Neural cell (in vitro differentiated cells): ENCODE measurements at regions not wholly inside any gene's neighbourhood (a gene's known extent, or its start where the extent isn't known, plus 50 kb on each side); places are given as distances from the start of the nearest gene placed in this dataset.

Experiments
- H2AFZ ChIP-seq: fragments of 200-600, 300-800 bp; sonication (generic), shearing (Covaris generic); 2 replicates; pipeline ENCODE4 v1.6.0; 2014; ENCODE audit warnings: low read depth, mild to moderate bottlenecking, antibody characterized with exemption, low read length, moderate library complexity
- H3F3A ChIP-seq: fragments of 200-600 bp; shearing (Covaris generic); 2 replicates; pipeline ENCODE4 v1.6.1; 2016; ENCODE audit warnings: mild to moderate bottlenecking, moderate library complexity, mixed read lengths, antibody characterized with exemption, low read length; ENCODE audit not compliant: insufficient read depth, poor library complexity, severe bottlenecking
- H3K27ac ChIP-seq: fragments of 200-600, 300-800 bp; sonication (generic), shearing (Covaris generic); 2 replicates; pipeline ENCODE4 v1.5.1; 2014; ENCODE audit warnings: mild to moderate bottlenecking, low read length, moderate library complexity
- H3K27me3 ChIP-seq: fragments of 300-800, 200-600 bp; sonication (generic), shearing (Covaris generic); 2 replicates; pipeline ENCODE4 v1.6.0; 2014; ENCODE audit warnings: mild to moderate bottlenecking, low read depth, low read length, moderate library complexity; ENCODE audit not compliant: insufficient read depth
- H3K36me3 ChIP-seq: fragments of 300-800, 200-600 bp; sonication (generic), shearing (Covaris generic); 2 replicates; pipeline ENCODE4 v1.5.1; 2014; ENCODE audit warnings: mild to moderate bottlenecking, antibody characterized with exemption, low read length, moderate library complexity; ENCODE audit not compliant: insufficient read depth
- H3K4me2 ChIP-seq: fragments of 300-800, 200-600 bp; sonication (generic), shearing (Covaris generic); 2 replicates; pipeline ENCODE4 v1.6.0; 2014; ENCODE audit warnings: mild to moderate bottlenecking, low read length
- H3K4me3 ChIP-seq: fragments of 300-800, 200-600 bp; sonication (generic), shearing (Covaris generic); 2 replicates; pipeline ENCODE4 v1.5.1; 2014; ENCODE audit warnings: mild to moderate bottlenecking, low read length, moderate library complexity
- H3K79me2 ChIP-seq: fragments of 200-600 bp; shearing (Covaris generic); replicated peaks from 2 replicates; pipeline ENCODE4 v1.6.0; 2014; ENCODE audit warnings: mild to moderate bottlenecking, low read length, moderate library complexity; ENCODE audit not compliant: insufficient read depth
- H3K9ac ChIP-seq: fragments of 300-800, 200-600 bp; sonication (generic), shearing (Covaris generic); 2 replicates; pipeline ENCODE4 v1.6.1; 2016; ENCODE audit warnings: mild to moderate bottlenecking, low read length, mixed read lengths
- H3K9me2 ChIP-seq: fragments of 200-600 bp; shearing (Covaris generic); 2 replicates; pipeline ENCODE4 v1.6.1; 2016; ENCODE audit warnings: mild to moderate bottlenecking, low read length, mixed read lengths; ENCODE audit not compliant: insufficient read depth
- H3K9me3 ChIP-seq: fragments of 200-600, 300-800 bp; sonication (generic), shearing (Covaris generic); 2 replicates; pipeline ENCODE4 v1.6.1; 2016; ENCODE audit warnings: mild to moderate bottlenecking, mixed run types, low read length, moderate library complexity, mixed read lengths
- H4K20me1 ChIP-seq: fragments of 200-600 bp; shearing (Covaris generic); 2 replicates; pipeline ENCODE4 v1.6.1; 2016; ENCODE audit warnings: mild to moderate bottlenecking, mixed run types; ENCODE audit not compliant: insufficient read depth
- EP300 ChIP-seq: fragments of 450-650 bp; conservative IDR thresholded peaks from 2 replicates; pipeline ENCODE4 v1.6.1; 2014; ENCODE audit warnings: antibody characterized with exemption, mild to moderate bottlenecking, moderate library complexity; ENCODE audit not compliant: poor library complexity, severe bottlenecking
- EZH2 ChIP-seq: fragments of 200-600, 300-800 bp; shearing (Covaris generic), sonication (generic); IDR thresholded peaks from 2 replicates; pipeline ENCODE4 v1.6.1; 2014; ENCODE audit warnings: antibody characterized with exemption, low read length, borderline replicate concordance, mild to moderate bottlenecking; ENCODE audit not compliant: insufficient read depth, poor library complexity, severe bottlenecking
- MXI1 ChIP-seq: fragments of 450-650 bp; conservative IDR thresholded peaks from 2 replicates; pipeline ENCODE4 v1.6.1; 2014; ENCODE audit warnings: antibody characterized with exemption, mild to moderate bottlenecking; ENCODE audit not compliant: poor library complexity, severe bottlenecking
- POLR2AphosphoS5 ChIP-seq: IDR thresholded peaks from 2 replicates; pipeline ENCODE4 v1.6.1; 2012
- RAD21 ChIP-seq: fragments of 450-650 bp; conservative IDR thresholded peaks from 2 replicates; pipeline ENCODE4 v1.6.1; 2014; ENCODE audit warnings: antibody characterized with exemption, mild to moderate bottlenecking, moderate library complexity
- SMC3 ChIP-seq: fragments of 450-650 bp; conservative IDR thresholded peaks from 2 replicates; pipeline ENCODE4 v1.6.1; 2014; ENCODE audit warnings: antibody characterized with exemption, mild to moderate bottlenecking, moderate library complexity; ENCODE audit not compliant: poor library complexity
- TAF1 ChIP-seq: IDR thresholded peaks from 2 replicates; pipeline ENCODE4 v1.6.1; 2012; ENCODE audit warnings: low read depth
- TF ChIP-seq, protein P1 (sequence below): IDR thresholded peaks from 2 replicates; pipeline ENCODE4 v1.6.1; 2012; ENCODE audit warnings: borderline replicate concordance
- TF ChIP-seq, protein P2 (sequence below): fragments of 450-650 bp; IDR thresholded peaks from 2 replicates; pipeline ENCODE4 v1.5.1; 2014; ENCODE audit warnings: antibody characterized with exemption, mild to moderate bottlenecking, moderate library complexity; ENCODE audit not compliant: poor library complexity, severe bottlenecking

DNA sequence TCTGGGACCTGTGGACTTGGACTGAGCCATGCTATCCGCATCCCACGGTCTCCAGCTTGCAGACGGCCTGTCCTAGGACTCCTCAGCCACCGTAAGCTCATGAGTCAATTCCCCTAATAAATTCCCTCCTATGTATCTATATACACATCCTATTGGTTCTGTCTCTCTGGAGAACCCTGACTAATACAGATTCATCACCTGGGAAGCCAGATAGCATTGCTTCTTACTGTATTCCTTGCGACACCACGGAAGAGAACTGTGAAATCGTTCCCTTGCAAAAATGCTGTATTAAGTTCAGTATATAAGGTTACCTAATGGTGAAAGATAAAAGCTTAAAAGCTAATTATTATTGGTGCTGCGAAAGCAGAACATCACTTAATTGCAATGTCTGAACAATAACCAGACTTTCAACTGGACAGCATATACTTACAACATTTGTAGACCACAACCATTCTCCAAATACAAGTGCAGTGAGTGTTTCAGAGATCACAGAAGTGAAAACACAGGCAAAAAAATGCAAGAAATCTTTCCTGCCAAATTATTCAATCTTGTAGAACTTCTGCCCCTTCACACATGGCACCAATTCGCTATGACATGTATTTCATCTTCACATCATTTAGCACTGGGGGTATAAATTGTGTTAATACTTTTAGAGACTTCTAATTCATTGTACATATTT, 352.9 kb downstream of the TXNL1 start:
- no peak overlapping the region for H3K27ac ChIP-seq

DNA sequence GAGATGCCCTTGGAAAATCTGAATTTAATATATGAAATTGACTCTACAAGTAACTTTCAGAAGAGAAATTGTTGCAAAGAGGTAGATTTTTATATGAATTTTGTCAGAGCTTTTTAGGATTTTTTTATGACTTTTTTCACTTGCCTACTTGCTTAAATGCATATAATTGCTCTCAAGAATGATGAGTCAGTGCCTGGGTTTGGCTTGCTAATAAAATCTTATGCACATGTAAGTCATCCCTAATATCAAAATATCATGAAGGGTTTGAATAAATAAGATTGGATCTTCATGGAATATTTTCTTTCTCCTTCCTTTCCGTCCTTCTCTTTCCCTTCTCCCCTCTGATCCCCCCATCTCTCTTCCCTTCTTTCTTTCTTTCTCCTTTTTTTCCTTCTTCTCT, 354.1 kb downstream of the TXNL1 start:
- no peaks in the 10 kb centered on the region for H3K9me3 ChIP-seq
- H2AFZ ChIP-seq = no peak overlapping the region
- H3K9ac ChIP-seq = no peak overlapping the region
- no peak for TF ChIP-seq RAD21
- TF ChIP-seq EZH2 = no peak
- TF ChIP-seq EP300 = no peak
- TF ChIP-seq, protein P1, sequence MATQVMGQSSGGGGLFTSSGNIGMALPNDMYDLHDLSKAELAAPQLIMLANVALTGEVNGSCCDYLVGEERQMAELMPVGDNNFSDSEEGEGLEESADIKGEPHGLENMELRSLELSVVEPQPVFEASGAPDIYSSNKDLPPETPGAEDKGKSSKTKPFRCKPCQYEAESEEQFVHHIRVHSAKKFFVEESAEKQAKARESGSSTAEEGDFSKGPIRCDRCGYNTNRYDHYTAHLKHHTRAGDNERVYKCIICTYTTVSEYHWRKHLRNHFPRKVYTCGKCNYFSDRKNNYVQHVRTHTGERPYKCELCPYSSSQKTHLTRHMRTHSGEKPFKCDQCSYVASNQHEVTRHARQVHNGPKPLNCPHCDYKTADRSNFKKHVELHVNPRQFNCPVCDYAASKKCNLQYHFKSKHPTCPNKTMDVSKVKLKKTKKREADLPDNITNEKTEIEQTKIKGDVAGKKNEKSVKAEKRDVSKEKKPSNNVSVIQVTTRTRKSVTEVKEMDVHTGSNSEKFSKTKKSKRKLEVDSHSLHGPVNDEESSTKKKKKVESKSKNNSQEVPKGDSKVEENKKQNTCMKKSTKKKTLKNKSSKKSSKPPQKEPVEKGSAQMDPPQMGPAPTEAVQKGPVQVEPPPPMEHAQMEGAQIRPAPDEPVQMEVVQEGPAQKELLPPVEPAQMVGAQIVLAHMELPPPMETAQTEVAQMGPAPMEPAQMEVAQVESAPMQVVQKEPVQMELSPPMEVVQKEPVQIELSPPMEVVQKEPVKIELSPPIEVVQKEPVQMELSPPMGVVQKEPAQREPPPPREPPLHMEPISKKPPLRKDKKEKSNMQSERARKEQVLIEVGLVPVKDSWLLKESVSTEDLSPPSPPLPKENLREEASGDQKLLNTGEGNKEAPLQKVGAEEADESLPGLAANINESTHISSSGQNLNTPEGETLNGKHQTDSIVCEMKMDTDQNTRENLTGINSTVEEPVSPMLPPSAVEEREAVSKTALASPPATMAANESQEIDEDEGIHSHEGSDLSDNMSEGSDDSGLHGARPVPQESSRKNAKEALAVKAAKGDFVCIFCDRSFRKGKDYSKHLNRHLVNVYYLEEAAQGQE = no peak
- TF ChIP-seq TAF1 = no peak
- no peak for TF ChIP-seq SMC3
- no peak for TF ChIP-seq POLR2AphosphoS5
- no peak for TF ChIP-seq MXI1
- TF ChIP-seq, protein P2, sequence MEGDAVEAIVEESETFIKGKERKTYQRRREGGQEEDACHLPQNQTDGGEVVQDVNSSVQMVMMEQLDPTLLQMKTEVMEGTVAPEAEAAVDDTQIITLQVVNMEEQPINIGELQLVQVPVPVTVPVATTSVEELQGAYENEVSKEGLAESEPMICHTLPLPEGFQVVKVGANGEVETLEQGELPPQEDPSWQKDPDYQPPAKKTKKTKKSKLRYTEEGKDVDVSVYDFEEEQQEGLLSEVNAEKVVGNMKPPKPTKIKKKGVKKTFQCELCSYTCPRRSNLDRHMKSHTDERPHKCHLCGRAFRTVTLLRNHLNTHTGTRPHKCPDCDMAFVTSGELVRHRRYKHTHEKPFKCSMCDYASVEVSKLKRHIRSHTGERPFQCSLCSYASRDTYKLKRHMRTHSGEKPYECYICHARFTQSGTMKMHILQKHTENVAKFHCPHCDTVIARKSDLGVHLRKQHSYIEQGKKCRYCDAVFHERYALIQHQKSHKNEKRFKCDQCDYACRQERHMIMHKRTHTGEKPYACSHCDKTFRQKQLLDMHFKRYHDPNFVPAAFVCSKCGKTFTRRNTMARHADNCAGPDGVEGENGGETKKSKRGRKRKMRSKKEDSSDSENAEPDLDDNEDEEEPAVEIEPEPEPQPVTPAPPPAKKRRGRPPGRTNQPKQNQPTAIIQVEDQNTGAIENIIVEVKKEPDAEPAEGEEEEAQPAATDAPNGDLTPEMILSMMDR = no peak
- H3K27ac ChIP-seq = no peak overlapping the region
- no peaks in the 10 kb centered on the region for H3K27me3 ChIP-seq
- no peaks in the 10 kb centered on the region for H3F3A ChIP-seq
- no peak overlapping the region for H3K4me3 ChIP-seq
- H3K36me3 ChIP-seq = no peaks in the 10 kb centered on the region
- no peaks in the 10 kb centered on the region for H3K9me2 ChIP-seq
- no peaks in the 10 kb centered on the region for H4K20me1 ChIP-seq
- no peaks in the 10 kb centered on the region for H3K79me2 ChIP-seq
- H3K4me2 ChIP-seq = no peak overlapping the region

More for the DNA sequence above, 352.9 kb downstream of the TXNL1 start:
- Histone ChIP-seq H3K36me3 (no peaks in the 10 kb centered on the region), H3K9me2 (no peaks in the 10 kb centered on the region), H3K27me3 (no peaks in the 10 kb centered on the region), H4K20me1 (no peaks in the 10 kb centered on the region), H3K9me3 (no peaks in the 10 kb centered on the region), H3K4me3 (no peak overlapping the region), H3K4me2 (peak overlapping the region; percentile 14), H3F3A (no peaks in the 10 kb centered on the region), H2AFZ (no peak overlapping the region), H3K9ac (no peak overlapping the region), H3K79me2 (no peaks in the 10 kb centered on the region)
- no peak for TF ChIP-seq EP300
- TF ChIP-seq, protein P1 = no peak
- TF ChIP-seq, protein P2 = no peak
- TF ChIP-seq TAF1 = no peak
- no peak for TF ChIP-seq POLR2AphosphoS5
- no peak for TF ChIP-seq RAD21
- no peak for TF ChIP-seq MXI1
- TF ChIP-seq EZH2 = no peak
- no peak for TF ChIP-seq SMC3
